ENCODE measurements at regions not wholly inside any gene's neighbourhood (a gene's known extent, or its start where the extent isn't known, plus 50 kb on each side); places are given as distances from the start of the nearest gene placed in this dataset.

DNA sequence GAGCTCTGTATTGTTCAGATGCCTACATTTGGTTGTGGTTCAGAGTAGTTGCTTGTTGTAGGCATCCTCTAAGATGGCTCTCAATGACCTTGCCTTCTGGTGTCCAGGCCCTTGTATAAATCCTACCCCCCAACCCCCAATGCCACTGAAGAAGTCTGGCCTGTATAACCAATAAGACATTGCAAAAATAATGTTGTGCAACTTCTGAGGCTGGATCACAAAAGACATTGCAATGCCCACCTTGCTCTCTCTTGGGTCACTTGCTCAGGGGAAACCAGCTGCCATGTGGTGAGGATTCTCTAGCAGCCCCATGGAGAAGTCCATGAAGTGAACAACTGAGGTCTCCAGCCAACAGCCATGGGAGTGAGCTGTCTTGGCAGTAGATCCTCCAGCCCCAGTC lies 234.0 kb upstream of the TBX3 start:
- Mint-ChIP-seq H3K4me1 (no peaks in the 10 kb centered on the region), H3K9me3 (peaks cover 0 to 10% (median 5%) of the 10 kb centered on the region in 7 donors), H3K36me3 (no peaks in the 10 kb centered on the region), H3K27me3 (no peaks in the 10 kb centered on the region), H3K4me3 (no peak overlapping the region), H3K27ac (no peak overlapping the region)
- no peak for DNase-seq
- ATAC-seq (ENCODE audit: low read depth in 2 of 2) = no peak

DNA sequence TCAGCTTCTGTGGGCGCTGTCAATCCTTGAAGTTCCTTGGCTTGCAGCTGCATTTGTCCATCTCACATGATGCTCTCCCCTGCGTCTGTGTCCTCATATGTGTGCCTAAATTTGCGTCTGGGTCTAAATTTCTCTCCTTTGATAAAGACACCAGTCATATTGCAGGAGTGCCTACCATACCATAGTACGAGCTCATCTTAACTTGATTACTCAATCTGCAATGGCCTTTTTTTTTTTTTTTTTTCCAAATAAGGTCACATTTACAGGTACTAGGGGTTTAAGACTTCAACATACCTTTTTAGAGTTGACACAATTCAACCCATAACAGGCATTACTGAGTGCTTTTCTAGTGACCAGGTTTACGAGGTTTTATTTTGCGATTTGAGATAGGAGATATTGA lies 233.3 kb upstream of the TBX3 start:
- H3K9me3 Mint-ChIP-seq = peaks cover 0 to 16% (median 5%) of the 10 kb centered on the region in 7 donors
- no peak for ATAC-seq (ENCODE audit: low read depth in 2 of 2)

DNA sequence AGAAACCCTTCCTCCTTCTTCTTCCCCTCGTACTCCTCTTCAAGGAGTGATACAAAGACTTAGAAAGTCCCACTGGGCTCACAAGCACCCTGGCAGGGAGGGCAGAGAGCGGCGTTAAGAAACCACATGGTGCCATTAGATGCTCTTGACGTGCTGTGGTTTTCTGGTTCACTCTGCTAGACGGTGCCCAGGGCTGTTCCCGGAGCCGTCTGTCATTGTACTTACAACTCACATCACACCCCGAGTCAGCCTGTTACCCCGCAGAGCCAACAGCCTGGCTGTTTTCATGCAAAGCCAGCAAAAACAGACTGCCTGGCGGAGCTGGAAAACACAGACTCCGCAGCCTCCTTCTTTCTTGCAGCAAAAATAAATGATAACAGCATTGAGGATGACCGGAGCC lies 232.6 kb upstream of the TBX3 start:
- ATAC-seq (ENCODE audit: low read depth in 2 of 2) (no peak), DNase-seq (no peak)
- Mint-ChIP-seq H3K36me3 (no peaks in the 10 kb centered on the region), H3K4me3 (no peak overlapping the region), H3K9me3 (peaks cover 0 to 18% (median 5%) of the 10 kb centered on the region in 7 donors), H3K27me3 (peaks cover 0 to 2% (median 0%) of the 10 kb centered on the region in 3 donors), H3K4me1 (no peaks in the 10 kb centered on the region), H3K27ac (no peak overlapping the region)

More for the DNA sequence above, 233.3 kb upstream of the TBX3 start:
- Mint-ChIP-seq H3K36me3 (no peaks in the 10 kb centered on the region), H3K4me1 (no peaks in the 10 kb centered on the region), H3K4me3 (peak overlapping the region in 1 of 8 donors; percentile 17), H3K27me3 (no peaks in the 10 kb centered on the region), H3K27ac (no peak overlapping the region)
- DNase-seq = no peak

DNA sequence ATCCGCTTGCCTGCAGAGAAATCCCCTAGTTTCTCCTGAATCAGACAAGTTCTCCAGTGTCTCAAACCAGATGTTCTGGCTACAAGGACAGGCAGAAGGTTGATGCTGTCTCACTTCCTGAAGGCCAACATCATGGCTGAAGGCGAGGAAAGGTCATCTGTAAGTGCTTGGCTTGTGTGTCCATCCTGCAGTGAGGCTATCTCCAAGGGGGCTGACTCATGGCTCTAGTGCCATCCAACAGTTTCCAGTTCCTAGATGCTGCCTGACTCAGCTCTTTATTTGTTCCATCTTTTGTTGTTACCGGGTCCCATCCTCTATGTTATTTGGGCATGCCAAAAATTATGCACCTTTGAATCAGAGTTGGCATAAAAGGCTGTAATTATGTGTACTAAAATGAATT lies 232.1 kb upstream of the TBX3 start:
- H3K27me3 Mint-ChIP-seq = peaks cover 0 to 6% (median 0%) of the 10 kb centered on the region in 3 donors
- peaks cover 0 to 20% (median 5%) of the 10 kb centered on the region in 7 donors for H3K9me3 Mint-ChIP-seq
- H3K4me3 Mint-ChIP-seq = no peak overlapping the region
- H3K36me3 Mint-ChIP-seq = no peaks in the 10 kb centered on the region
- H3K4me1 Mint-ChIP-seq = no peaks in the 10 kb centered on the region
- H3K27ac Mint-ChIP-seq = no peak overlapping the region
- no peak for ATAC-seq (ENCODE audit: low read depth in 2 of 2)
- no peak for DNase-seq

DNA sequence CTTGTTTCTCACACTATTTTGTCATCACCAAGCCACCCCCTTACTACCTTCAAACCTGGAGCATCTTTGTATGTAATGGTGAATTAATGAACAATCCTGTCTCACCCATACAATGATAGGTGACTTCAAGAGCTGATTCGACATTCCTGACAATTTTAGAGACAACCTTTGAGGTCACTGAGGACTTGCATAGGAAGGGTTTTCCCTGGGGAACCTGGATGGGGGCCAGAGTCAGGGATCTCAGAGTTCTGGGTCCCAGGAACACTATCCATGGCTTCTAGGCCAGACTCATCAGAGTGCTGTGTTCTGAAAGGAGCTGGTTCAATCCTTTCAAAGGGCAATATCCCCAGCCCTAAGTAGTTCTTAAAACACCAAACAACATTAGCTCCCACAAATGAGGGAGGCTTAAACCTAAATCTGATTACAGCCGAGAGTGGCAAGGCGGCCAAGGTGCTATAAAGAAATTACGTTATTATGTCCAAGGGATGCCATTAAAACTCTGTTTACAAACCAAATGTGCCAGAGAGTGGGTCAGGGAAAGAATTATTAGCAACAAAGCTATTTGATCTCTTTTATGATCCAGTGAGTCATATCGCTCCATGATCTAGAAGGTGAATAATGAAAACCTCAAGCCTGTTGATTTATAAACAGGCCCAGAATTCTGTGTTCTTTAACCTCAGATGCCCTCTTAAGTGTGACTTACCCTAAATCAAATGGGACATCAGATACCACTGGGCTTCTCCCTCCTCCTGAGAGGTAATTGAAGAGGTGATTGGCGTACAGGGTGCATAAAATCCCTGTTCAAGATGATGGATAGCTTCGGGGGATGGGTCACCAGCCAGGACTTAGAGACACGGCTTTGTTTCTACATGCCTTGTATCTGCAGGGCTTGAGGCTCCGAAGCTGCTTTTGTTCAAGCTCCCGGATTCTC lies 230.2 kb upstream of the TBX3 start:
- H3K27me3 Mint-ChIP-seq = peaks cover 0 to 6% (median 0%) of the 10 kb centered on the region in 3 donors
- no peak overlapping the region for H3K27ac Mint-ChIP-seq
- H3K36me3 Mint-ChIP-seq = no peaks in the 10 kb centered on the region
- H3K4me1 Mint-ChIP-seq = no peaks in the 10 kb centered on the region
- no peak for ATAC-seq (ENCODE audit: low read depth in 2 of 2)
- peaks cover 0 to 22% (median 6%) of the 10 kb centered on the region in 7 donors for H3K9me3 Mint-ChIP-seq
- H3K4me3 Mint-ChIP-seq = no peak overlapping the region
- no peak for DNase-seq

DNA sequence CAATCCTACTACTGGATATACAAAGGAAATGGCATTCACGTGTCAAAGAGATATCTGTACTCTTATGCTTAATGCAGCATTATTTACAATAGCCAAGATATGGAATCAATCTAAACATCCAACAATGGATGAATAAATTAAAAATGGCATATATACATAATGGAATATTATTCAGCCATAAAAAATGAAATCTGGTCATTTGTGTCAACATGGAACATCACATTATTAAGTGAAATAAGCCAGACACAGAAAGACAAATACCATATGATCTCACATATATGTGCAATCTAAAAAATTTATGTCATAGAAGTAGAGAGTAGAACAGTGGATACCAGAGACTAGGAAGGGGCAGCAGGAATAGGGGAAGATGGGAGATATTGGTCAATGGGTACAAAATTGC lies 228.8 kb upstream of the TBX3 start:
- no peaks in the 10 kb centered on the region for H3K36me3 Mint-ChIP-seq
- H3K27me3 Mint-ChIP-seq = peaks cover 0 to 6% (median 0%) of the 10 kb centered on the region in 3 donors
- ATAC-seq (ENCODE audit: low read depth in 2 of 2) = no peak
- H3K4me1 Mint-ChIP-seq = no peaks in the 10 kb centered on the region
- H3K9me3 Mint-ChIP-seq = peaks cover 2 to 18% (median 6%) of the 10 kb centered on the region in 7 donors
- no peak overlapping the region for H3K4me3 Mint-ChIP-seq
- no peak for DNase-seq
- no peak overlapping the region for H3K27ac Mint-ChIP-seq

DNA sequence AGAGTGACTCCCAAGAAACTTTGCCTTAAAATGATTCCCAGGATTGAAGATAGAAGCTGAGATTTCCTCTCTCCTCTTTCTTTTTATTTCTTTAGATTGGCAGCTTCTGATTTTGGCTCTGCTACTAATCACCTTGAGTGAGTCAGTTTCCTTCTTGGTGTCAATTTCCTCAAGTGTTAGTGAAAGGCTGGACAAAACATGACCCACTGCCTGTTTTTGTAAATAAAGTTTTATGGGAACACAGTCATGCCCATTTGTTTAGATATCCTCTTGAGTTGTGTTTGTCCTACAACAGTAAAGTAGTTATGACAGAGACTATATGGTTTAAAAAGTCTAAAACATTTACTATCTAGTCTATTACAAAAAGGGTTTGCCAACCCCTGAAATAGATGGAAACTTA lies 227.2 kb upstream of the TBX3 start:
- no peak for DNase-seq
- Mint-ChIP-seq H3K4me3 (no peak overlapping the region), H3K4me1 (no peaks in the 10 kb centered on the region), H3K9me3 (peaks cover 0 to 19% (median 5%) of the 10 kb centered on the region in 7 donors), H3K27ac (no peak overlapping the region), H3K27me3 (peaks cover 0 to 6% (median 0%) of the 10 kb centered on the region in 3 donors), H3K36me3 (no peaks in the 10 kb centered on the region)
- ATAC-seq (ENCODE audit: low read depth in 2 of 2) = no peak

DNA sequence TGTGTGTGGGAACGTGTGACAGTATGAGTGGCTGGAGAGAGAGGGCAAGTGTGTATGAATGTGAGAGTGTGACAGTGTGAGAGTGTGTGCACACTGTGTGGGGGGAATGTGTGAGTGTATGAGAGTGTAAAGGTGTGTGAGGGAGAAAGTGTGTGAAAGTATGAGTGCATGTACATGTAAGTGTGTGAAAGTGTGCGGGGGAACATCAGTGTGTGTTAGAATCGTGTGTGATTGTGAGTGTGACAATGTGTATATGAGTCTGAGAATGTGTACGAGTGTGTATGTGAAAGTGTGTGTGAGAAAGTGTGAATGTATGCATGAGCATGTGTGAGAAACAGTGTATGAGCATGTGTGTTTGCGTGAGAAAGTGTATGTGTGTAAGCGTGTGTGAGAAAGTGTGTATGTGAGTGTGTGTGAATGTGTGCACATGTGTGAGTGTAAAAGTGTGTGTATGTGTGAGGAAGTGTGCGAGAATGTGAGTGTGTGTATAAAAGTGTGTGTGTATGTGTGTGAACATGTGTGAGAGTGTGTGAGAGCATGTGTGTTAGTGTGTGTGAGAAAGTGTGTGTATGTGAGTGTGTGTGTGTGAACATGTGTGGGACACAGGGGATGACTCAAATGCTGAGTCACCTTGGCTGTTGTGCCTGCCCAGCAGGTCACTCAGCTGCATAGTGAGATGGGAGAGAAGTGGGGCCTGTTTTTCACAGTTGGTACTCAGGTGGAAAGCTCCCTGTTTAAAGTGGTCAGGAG lies 220.5 kb upstream of the TBX3 start:
- Mint-ChIP-seq H3K27ac (no peak overlapping the region), H3K4me3 (no peak overlapping the region), H3K36me3 (no peaks in the 10 kb centered on the region), H3K27me3 (no peaks in the 10 kb centered on the region), H3K4me1 (no peaks in the 10 kb centered on the region), H3K9me3 (peaks cover 0 to 7% (median 2%) of the 10 kb centered on the region in 7 donors)
- DNase-seq = no peak
- no peak for ATAC-seq (ENCODE audit: low read depth in 2 of 2)

DNA sequence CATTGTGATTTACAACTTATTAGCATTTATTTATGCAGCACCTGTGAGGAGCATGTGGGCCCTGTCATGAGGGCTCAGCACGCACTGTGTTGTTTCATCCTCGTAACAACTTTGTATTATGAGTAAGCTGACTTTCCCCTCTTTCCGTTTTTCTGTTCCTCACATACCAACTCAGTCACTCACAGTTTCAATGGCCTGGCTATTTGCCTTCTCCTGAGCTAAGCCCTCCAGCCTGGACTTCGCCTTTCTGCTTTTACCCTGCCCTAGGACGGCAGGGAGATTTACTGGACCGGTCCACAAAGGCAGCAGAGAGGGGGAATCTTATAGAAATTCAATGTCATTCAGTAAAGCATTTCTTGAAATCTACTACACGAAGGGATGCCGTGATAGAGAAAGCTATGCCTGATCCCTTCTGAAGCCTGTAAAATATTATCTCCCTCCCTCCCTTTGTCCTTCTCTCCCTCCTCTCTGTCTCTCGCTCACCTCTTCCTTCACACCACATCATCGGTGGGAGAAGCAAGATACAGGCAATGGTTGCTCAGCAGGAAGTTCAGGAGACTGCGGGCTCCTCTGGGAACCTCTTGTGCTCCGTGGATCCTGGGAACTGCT lies 219.2 kb upstream of the TBX3 start:
- DNase-seq = no peak
- no peak for ATAC-seq (ENCODE audit: low read depth in 2 of 2)
- peaks cover 0 to 4% (median 0%) of the 10 kb centered on the region in 3 donors for H3K27me3 Mint-ChIP-seq

DNA sequence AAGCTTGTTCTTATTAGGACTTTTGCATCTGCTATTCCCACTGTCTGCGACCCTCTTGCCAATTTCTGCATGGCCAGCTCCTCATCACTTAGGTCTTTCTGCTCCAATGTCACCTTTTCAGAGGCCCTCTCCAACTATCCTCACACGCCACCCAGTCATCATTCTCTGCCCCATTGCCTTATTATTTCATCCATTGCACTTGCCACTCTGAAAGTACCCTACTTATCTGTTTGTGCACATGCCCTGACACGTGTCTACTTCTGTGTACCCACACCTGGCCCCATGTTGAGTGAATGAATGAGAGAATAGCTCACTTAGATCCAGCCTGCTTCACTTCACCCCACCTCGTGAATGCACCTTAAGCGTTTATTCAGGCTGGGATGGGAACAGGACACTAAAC lies 218.7 kb upstream of the TBX3 start:
- Mint-ChIP-seq H3K4me3 (no peak overlapping the region), H3K27ac (no peak overlapping the region), H3K27me3 (peaks cover 0 to 4% (median 0%) of the 10 kb centered on the region in 3 donors), H3K4me1 (no peaks in the 10 kb centered on the region), H3K36me3 (no peaks in the 10 kb centered on the region), H3K9me3 (peaks cover 0 to 4% (median 3%) of the 10 kb centered on the region in 7 donors)
- DNase-seq (no peak), ATAC-seq (ENCODE audit: low read depth in 2 of 2) (no peak)

More for the DNA sequence above, 219.2 kb upstream of the TBX3 start:
- no peak overlapping the region for H3K27ac Mint-ChIP-seq
- H3K4me1 Mint-ChIP-seq = no peaks in the 10 kb centered on the region
- H3K36me3 Mint-ChIP-seq = no peaks in the 10 kb centered on the region
- H3K9me3 Mint-ChIP-seq = peaks cover 0 to 5% (median 4%) of the 10 kb centered on the region in 7 donors
- H3K4me3 Mint-ChIP-seq = no peak overlapping the region

DNA sequence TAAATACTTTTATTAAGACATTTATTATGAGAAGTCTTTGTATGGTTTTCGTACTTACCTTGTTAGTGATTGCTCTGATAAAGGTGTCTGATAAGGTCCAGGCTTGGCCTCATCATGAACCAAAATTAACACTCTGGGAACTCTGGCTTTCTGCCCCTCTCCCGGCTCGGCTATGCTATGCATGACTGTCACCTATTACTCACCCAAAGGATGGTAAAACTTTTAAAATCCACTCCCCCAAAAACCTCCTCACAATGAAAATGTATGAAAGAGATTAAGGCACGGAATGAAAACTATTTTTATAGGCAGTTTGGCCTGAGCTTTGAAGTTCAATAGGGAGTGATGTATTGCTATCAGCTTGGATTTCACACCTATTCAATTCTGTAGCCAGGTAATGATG lies 217.3 kb upstream of the TBX3 start:
- Mint-ChIP-seq H3K4me1 (no peaks in the 10 kb centered on the region), H3K4me3 (no peak overlapping the region), H3K27me3 (peaks cover 0 to 4% (median 0%) of the 10 kb centered on the region in 3 donors), H3K9me3 (peaks cover 0 to 5% (median 3%) of the 10 kb centered on the region in 7 donors), H3K36me3 (no peaks in the 10 kb centered on the region), H3K27ac (no peak overlapping the region)
- DNase-seq (no peak), ATAC-seq (ENCODE audit: low read depth in 2 of 2) (no peak)

DNA sequence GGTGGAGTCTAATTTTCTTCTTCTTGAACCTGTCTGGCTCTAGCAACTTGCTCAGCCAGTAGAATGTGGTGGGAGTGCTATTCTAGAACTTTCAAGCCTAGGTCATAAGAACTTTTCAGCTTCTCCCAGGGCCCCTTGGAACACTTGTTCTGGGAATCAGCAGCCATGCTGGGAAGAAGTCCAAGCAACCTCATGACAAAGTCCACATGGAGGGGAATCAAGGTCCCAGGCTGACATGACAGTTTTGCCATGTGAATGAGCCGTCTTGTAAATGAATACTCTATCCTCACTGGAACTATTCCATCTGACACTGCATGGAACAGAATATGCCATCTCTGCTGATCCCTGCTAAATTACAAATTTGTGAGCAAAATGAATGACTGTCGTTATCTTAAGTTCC lies 214.2 kb upstream of the TBX3 start:
- ATAC-seq (ENCODE audit: low read depth in 2 of 2) = no peak
- Mint-ChIP-seq H3K9me3 (peaks cover 0 to 7% (median 5%) of the 10 kb centered on the region in 7 donors), H3K27ac (no peak overlapping the region)

DNA sequence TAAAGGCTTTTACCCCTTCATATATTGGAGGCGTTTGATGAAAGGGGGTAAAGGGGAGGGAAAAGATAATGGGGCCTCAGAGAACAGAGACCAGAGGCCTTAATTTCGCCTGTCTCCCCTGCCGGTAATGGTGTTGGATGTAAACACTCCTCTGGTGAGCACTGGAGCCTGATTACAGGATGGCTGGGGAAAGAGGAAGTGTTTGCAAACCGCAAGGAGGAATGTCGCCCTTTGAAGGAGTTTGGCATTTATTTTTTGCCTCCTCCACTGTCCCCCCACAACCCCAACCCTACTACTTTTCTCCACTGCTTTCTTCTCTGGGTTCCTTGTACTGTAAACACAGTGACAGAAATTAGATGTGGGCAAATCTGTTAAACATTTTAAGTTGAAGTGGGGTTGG lies 211.9 kb upstream of the TBX3 start:
- Mint-ChIP-seq H3K4me1 (no peaks in the 10 kb centered on the region), H3K4me3 (no peak overlapping the region), H3K27ac (no peak overlapping the region), H3K27me3 (peaks cover 0 to 8% (median 0%) of the 10 kb centered on the region in 3 donors), H3K9me3 (peaks cover 0 to 10% (median 7%) of the 10 kb centered on the region in 7 donors), H3K36me3 (no peaks in the 10 kb centered on the region)
- ATAC-seq (ENCODE audit: low read depth in 2 of 2) (no peak), DNase-seq (no peak)

More for the DNA sequence above, 214.2 kb upstream of the TBX3 start:
- Mint-ChIP-seq H3K36me3 (no peaks in the 10 kb centered on the region), H3K27me3 (peaks cover 0 to 4% (median 0%) of the 10 kb centered on the region in 3 donors), H3K4me3 (no peak overlapping the region), H3K4me1 (no peaks in the 10 kb centered on the region)
- DNase-seq = no peak

Measured in naive B cell (primary cell).